IMR-90 (cell line): ENCODE measurements at regions not wholly inside any gene's neighbourhood (a gene's known extent, or its start where the extent isn't known, plus 50 kb on each side); places are given as distances from the start of the nearest gene placed in this dataset.

Experiments
- ATAC-seq: fragments of 200-7000 bp; cut with Tn5 transposase; 2 replicates; pipeline ENCODE4 v1.9.1; 2020; ENCODE audit warnings: low read depth, mild to moderate bottlenecking, moderate library complexity
- BruUV-seq: library from RNA; stranded (reverse); fragments of 400-500 nt; replicated peaks from 2 replicates; lab custom pipeline; 2021; lab: Mats Ljungman, UMichigan
- CTCF ChIA-PET: fragments of 300-600 bp; formaldehyde crosslinking; extraction: SDS; loops from one replicate; lab custom pipeline; 2021; ENCODE audit warnings: antibody characterized with exemption; lab: Yijun Ruan, JAX
- POLR2A ChIA-PET: fragments of 300-600 bp; sonication (Branson Sonifier 250); formaldehyde crosslinking; loops from one replicate; lab custom pipeline; 2022; ENCODE audit warnings: antibody characterized with exemption; ENCODE audit not compliant: unreplicated experiment; lab: Charles Lee
- DNase-seq: peaks from one replicate; pipeline ENCODE4 v3.0.0; 2013
- H2AFZ ChIP-seq: replicated peaks from 2 replicates; pipeline ENCODE3; 2013; ENCODE audit warnings: low read length, mild to moderate bottlenecking; ENCODE audit not compliant: poor library complexity
- H2AK5ac ChIP-seq: 2 replicates; pipeline ENCODE4 v1.6.1; 2013; ENCODE audit warnings: low read depth, low read length, inconsistent platforms
- H2AK9ac ChIP-seq: replicated peaks from 2 replicates; pipeline ENCODE3; 2013; ENCODE audit warnings: mild to moderate bottlenecking, low read depth, low read length, moderate library complexity; ENCODE audit not compliant: poor library complexity
- H2BK120ac ChIP-seq: 2 replicates; pipeline ENCODE4 v1.6.1; 2013; ENCODE audit warnings: low read depth, low read length, inconsistent platforms
- H2BK15ac ChIP-seq: 3 replicates; pipeline ENCODE4 v1.6.1; 2013; ENCODE audit warnings: low read depth, low read length, inconsistent platforms
- H2BK20ac ChIP-seq: 2 replicates; pipeline ENCODE4 v1.6.1; 2013; ENCODE audit warnings: low read depth, mild to moderate bottlenecking, inconsistent platforms, low read length, moderate library complexity
- H2BK5ac ChIP-seq: 2 replicates; pipeline ENCODE4 v1.6.1; 2013; ENCODE audit warnings: mild to moderate bottlenecking, low read depth, low read length, inconsistent platforms; ENCODE audit not compliant: poor library complexity, severe bottlenecking
- H3K14ac ChIP-seq: replicated peaks from 2 replicates; pipeline ENCODE4 v1.6.1; 2013; ENCODE audit warnings: low read depth, low read length, inconsistent platforms
- H3K18ac ChIP-seq: 2 replicates; pipeline ENCODE4 v1.6.1; 2013; ENCODE audit warnings: low read depth, low read length, control low read depth
- H3K23ac ChIP-seq: 2 replicates; pipeline ENCODE4 v1.6.1; 2013; ENCODE audit warnings: low read depth, low read length, inconsistent platforms
- H3K27ac ChIP-seq: 2 replicates; pipeline ENCODE4 v1.5.1; 2013; ENCODE audit warnings: mild to moderate bottlenecking, control low read depth, low read length; ENCODE audit not compliant: insufficient read depth
- H3K27me3 ChIP-seq: 2 replicates; pipeline ENCODE4 v1.6.1; 2013; ENCODE audit warnings: low read length; ENCODE audit not compliant: control insufficient read depth, insufficient read depth
- H3K36me3 ChIP-seq: 2 replicates; pipeline ENCODE4 v1.6.1; 2013; ENCODE audit warnings: low read length, mixed read lengths; ENCODE audit not compliant: control insufficient read depth, insufficient read depth
- H3K4ac ChIP-seq: 2 replicates; pipeline ENCODE4 v1.6.1; 2013; ENCODE audit warnings: low read depth, low read length, inconsistent platforms
- H3K4me1 ChIP-seq: 2 replicates; pipeline ENCODE4 v1.6.1; 2013; ENCODE audit warnings: low read length, mixed read lengths; ENCODE audit not compliant: control insufficient read depth, insufficient read depth
- H3K4me2 ChIP-seq: 2 replicates; pipeline ENCODE4 v1.6.1; 2013; ENCODE audit warnings: low read depth, mild to moderate bottlenecking, control low read depth, low read length, moderate library complexity
- H3K4me3 ChIP-seq: 2 replicates; pipeline ENCODE4 v1.5.1; 2013; ENCODE audit warnings: low read depth, mild to moderate bottlenecking, control low read depth, low read length, moderate library complexity; ENCODE audit not compliant: insufficient read depth
- H3K56ac ChIP-seq: 2 replicates; pipeline ENCODE4 v1.6.1; 2013; ENCODE audit warnings: low read length, inconsistent platforms; ENCODE audit not compliant: insufficient read depth; ENCODE audit errors: extremely low read depth
- H3K79me1 ChIP-seq, 2 experiments: 2 replicates each; pipeline ENCODE4 v1.6.1; 2013; ENCODE audit warnings: low read length in 2 of 2, inconsistent platforms in 1 of 2, low read depth in 1 of 2
- H3K9ac ChIP-seq: 2 replicates; pipeline ENCODE4 v1.6.1; 2013; ENCODE audit warnings: low read depth, low read length, control low read depth
- H3K9me1 ChIP-seq: 2 replicates; pipeline ENCODE4 v1.6.1; 2013; ENCODE audit warnings: low read length, inconsistent platforms; ENCODE audit not compliant: insufficient read depth
- H3K9me3 ChIP-seq: 2 replicates; pipeline ENCODE4 v1.6.1; 2013; ENCODE audit warnings: low read length; ENCODE audit not compliant: control insufficient read depth, insufficient read depth
- H4K20me1 ChIP-seq: 2 replicates; pipeline ENCODE4 v1.6.1; 2013; ENCODE audit warnings: low read length, inconsistent platforms; ENCODE audit not compliant: insufficient read depth
- H4K5ac ChIP-seq: 2 replicates; pipeline ENCODE4 v1.6.1; 2013; ENCODE audit warnings: mild to moderate bottlenecking, low read depth, low read length, control low read depth
- H4K8ac ChIP-seq, 2 experiments: 2 replicates each; pipeline ENCODE4 v1.6.1; 2013; ENCODE audit warnings: low read depth in 2 of 2, low read length in 2 of 2, control low read depth in 1 of 2, inconsistent platforms in 1 of 2
- H4K91ac ChIP-seq: 2 replicates; pipeline ENCODE4 v1.6.1; 2013; ENCODE audit warnings: low read depth, low read length, inconsistent platforms; ENCODE audit not compliant: insufficient read depth
- MXI1 ChIP-seq: IDR thresholded peaks from 2 replicates; pipeline ENCODE4 v1.6.1; 2012; ENCODE audit warnings: low read depth, mild to moderate bottlenecking, low read length, moderate library complexity, borderline replicate concordance
- NFE2L2 ChIP-seq: fragments of 150-350 bp; IDR thresholded peaks from 2 replicates; pipeline ENCODE4 v1.6.1; 2016; ENCODE audit warnings: low read depth, mild to moderate bottlenecking, low read length
- RAD21 ChIP-seq: IDR thresholded peaks from 2 replicates; pipeline ENCODE4 v1.6.1; 2012; ENCODE audit warnings: low read length, improper control_type of control experiment
- WGBS, 2 experiments: methylation state at CpG; one replicate each; pipeline versions ENCODE4 v1.1.5 to v1.1.7; 2013; ENCODE audit warnings: missing lambda C conversion rate in 2 of 2; ENCODE audit not compliant: insufficient read length in 1 of 2; ENCODE audit errors: extremely low coverage in 2 of 2; 5-methylcytosine and 5-hydroxymethylcytosine counted together
- dilution Hi-C: fragments of 300-500 bp; cut with HindIII; formaldehyde crosslinking; loops from one replicate; pipeline ENCODE4 v1.14.3; 2018; ENCODE audit warnings: low sequenced_read_pairs; ENCODE audit not compliant: unreplicated experiment
- in situ Hi-C: fragments of 300-500 bp; cut with MboI; formaldehyde crosslinking; loops from 3 replicates; pipeline ENCODE4 v1.14.3; 2019; ENCODE audit warnings: low sequenced_read_pairs, inconsistent platforms, mixed read lengths
- intact Hi-C: fragments of 100-400 bp; cut with micrococcal nuclease; formaldehyde crosslinking; loops from 2 replicates; pipeline ENCODE4 v1.10.0; 2022
- TF ChIP-seq, protein P1 (sequence below): conservative IDR thresholded peaks from 2 replicates; pipeline ENCODE4 v1.5.1; 2012; ENCODE audit warnings: mild to moderate bottlenecking, low read depth, low read length, improper control_type of control experiment

DNA sequence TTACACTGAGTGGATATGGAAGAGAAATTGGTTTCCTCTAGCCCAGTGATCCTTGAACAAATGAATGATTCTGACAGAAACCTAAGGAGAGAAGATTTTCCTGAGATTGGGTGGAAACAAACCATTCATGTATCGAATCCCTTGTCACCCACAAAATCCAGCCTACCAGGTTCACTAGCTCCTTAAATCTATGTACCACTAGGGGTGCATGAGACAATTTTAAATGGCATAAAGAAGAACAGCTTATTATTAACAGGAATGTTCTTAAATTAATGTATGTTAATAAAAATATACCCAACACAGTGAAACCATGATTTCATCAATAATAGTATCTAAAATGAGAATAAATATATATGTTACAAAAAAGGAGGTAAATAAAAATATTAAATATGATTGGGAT, 118.4 kb upstream of the LNX1 start:
- Histone ChIP-seq H2AFZ (no peak overlapping the region), H4K8ac (no peak overlapping the region), H2AK9ac (no peak overlapping the region), H4K5ac (no peak overlapping the region), H3K9me3 (no peaks in the 10 kb centered on the region), H3K79me1 (no peaks in the 10 kb centered on the region), H2BK5ac (no peak overlapping the region), H2BK20ac (no peak overlapping the region), H2BK15ac (0 out of 3 replicates have a peak overlapping the region, but pooled peaks have one; percentile 11), H4K20me1 (no peaks in the 10 kb centered on the region), H3K23ac (no peak overlapping the region), H3K56ac (no peak overlapping the region), H3K4me2 (no peak overlapping the region), H3K18ac (0 out of 2 replicates have a peak overlapping the region, but pooled peaks have one; percentile 10), H3K9me1 (peaks cover 7% of the 10 kb centered on the region), H3K27me3 (no peaks in the 10 kb centered on the region), H3K36me3 (no peaks in the 10 kb centered on the region), H4K91ac (no peak overlapping the region), H2AK5ac (no peak overlapping the region), H3K4ac (no peak overlapping the region), H2BK120ac (no peak overlapping the region), H3K4me1 (peaks cover 24% of the 10 kb centered on the region), H3K27ac (no peak overlapping the region), H3K4me3 (no peak overlapping the region), H3K9ac (no peak overlapping the region), H3K14ac (no peak overlapping the region)
- intact Hi-C loops (loop anchor here (5.0 to 10.0 kb wide), 6 partner anchors 73 to 692 kb away; partner anchors contain the start of genes CHIC2 and FIP1L1), in situ Hi-C loops (loop anchor here (5.0 to 25.0 kb wide), 3 partner anchors 198 to 522 kb away; partner anchors contain the start of gene PDGFRA), dilution Hi-C loops (no loop called here)
- ChIA-PET POLR2A (interaction anchor here (0.6 kb wide), 1 partner anchor 505 kb away, joined by 3 read pairs; no protein-coding TSS in a partner anchor), CTCF (interaction anchor here (0.6 to 1.2 kb wide), 5 partner anchors 21 to 519 kb away, joined by 3 to 9 read pairs (median 4); partner anchors contain the start of gene PDGFRA)
- no peak for ATAC-seq
- BruUV-seq: no TSS peak
- WGBS, 2 experiments: no CpG with 5 or more reads among the region's 1 CpG
- TF ChIP-seq, protein P1, sequence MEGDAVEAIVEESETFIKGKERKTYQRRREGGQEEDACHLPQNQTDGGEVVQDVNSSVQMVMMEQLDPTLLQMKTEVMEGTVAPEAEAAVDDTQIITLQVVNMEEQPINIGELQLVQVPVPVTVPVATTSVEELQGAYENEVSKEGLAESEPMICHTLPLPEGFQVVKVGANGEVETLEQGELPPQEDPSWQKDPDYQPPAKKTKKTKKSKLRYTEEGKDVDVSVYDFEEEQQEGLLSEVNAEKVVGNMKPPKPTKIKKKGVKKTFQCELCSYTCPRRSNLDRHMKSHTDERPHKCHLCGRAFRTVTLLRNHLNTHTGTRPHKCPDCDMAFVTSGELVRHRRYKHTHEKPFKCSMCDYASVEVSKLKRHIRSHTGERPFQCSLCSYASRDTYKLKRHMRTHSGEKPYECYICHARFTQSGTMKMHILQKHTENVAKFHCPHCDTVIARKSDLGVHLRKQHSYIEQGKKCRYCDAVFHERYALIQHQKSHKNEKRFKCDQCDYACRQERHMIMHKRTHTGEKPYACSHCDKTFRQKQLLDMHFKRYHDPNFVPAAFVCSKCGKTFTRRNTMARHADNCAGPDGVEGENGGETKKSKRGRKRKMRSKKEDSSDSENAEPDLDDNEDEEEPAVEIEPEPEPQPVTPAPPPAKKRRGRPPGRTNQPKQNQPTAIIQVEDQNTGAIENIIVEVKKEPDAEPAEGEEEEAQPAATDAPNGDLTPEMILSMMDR: 0 out of 2 replicates have a peak, but pooled peaks have one; percentile 7
- TF ChIP-seq RAD21 (peak; percentile 13; the same call in 1 of the 2 replicates), NFE2L2 (no peak), MXI1 (no peak)
- DNase-seq: no peak
